HCT116 (cell line): ENCODE measurements at regions not wholly inside any gene's neighbourhood (a gene's known extent, or its start where the extent isn't known, plus 50 kb on each side); places are given as distances from the start of the nearest gene placed in this dataset.

ENCODE experiments used
- ATAC-seq: fragments of 200-7000 bp; cut with Tn5 transposase; 2 replicates; pipeline ENCODE4 v1.9.1; 2020; ENCODE audit warnings: mild to moderate bottlenecking, moderate library complexity
- BruUV-seq: library from RNA; stranded (reverse); fragments of 400-500 nt; replicated peaks from 2 replicates; lab custom pipeline; 2021; lab: Mats Ljungman, UMichigan
- CTCF ChIA-PET: fragments of 300-600 bp; sonication (Branson Sonifier 250); formaldehyde crosslinking; loops from one replicate; lab custom pipeline; 2021; ENCODE audit warnings: antibody characterized with exemption; lab: Charles Lee
- POLR2A ChIA-PET: fragments of 300-600, 350-600 bp; sonication (Branson Sonifier 250); formaldehyde crosslinking; loops from one replicate; lab custom pipeline; 2021; ENCODE audit warnings: antibody characterized with exemption; lab: Charles Lee
- RAD21 ChIA-PET, 2 experiments: fragments of 300-600 bp; sonication (Branson Sonifier 250); formaldehyde crosslinking; loops; one replicate each; lab custom pipeline; 2023; ENCODE audit warnings: low total read pairs in 2 of 2; ENCODE audit not compliant: uncharacterized antibody in 2 of 2, unreplicated experiment in 2 of 2, low non-redundant PET in 1 of 2; lab: Charles Lee
- DNase-seq: peaks from one replicate; pipeline ENCODE4 v3.0.0-alpha.2; 2010; ENCODE audit warnings: low read depth, low spot score
- H2AFZ ChIP-seq: fragments of 200-600 bp; shearing (Covaris generic), sonication (generic); 2 replicates; pipeline ENCODE4 v1.6.1; 2017; ENCODE audit warnings: low read depth, mixed run types, mixed read lengths, antibody characterized with exemption, low read length; ENCODE audit not compliant: poor library complexity, severe bottlenecking
- H3K27ac ChIP-seq: 2 replicates; pipeline ENCODE4 v1.5.1; 2012; ENCODE audit warnings: low read depth, low read length
- H3K27me3 ChIP-seq: fragments of 200-600 bp; sonication (generic); 2 replicates; pipeline ENCODE4 v1.6.1; 2016; ENCODE audit warnings: mixed run types, low read length, mixed read lengths; ENCODE audit not compliant: insufficient read depth
- H3K36me3 ChIP-seq, 2 experiments: fragments of 200-500 bp in 1 of 2; fragments of 200-600 bp in 1 of 2; sonication (Bioruptor generic) in 1 of 2; sonication (generic) in 1 of 2; 2 replicates each; pipeline versions ENCODE4 v1.5.1 to v1.6.1; 2014 to 2016; ENCODE audit warnings: low read length in 2 of 2, inconsistent platforms in 1 of 2, mixed read lengths in 1 of 2, mixed run types in 1 of 2; ENCODE audit not compliant: insufficient read depth in 2 of 2, control insufficient read depth in 1 of 2
- H3K4me1 ChIP-seq, 2 experiments: fragments of 200-600 bp in 1 of 2; sonication (generic) in 1 of 2; 2 replicates each; pipeline versions ENCODE4 v1.5.1 to v1.6.1; 2012 to 2017; ENCODE audit warnings: low read length in 2 of 2, inconsistent platforms in 1 of 2, mild to moderate bottlenecking in 1 of 2, mixed read lengths in 1 of 2, mixed run types in 1 of 2, moderate library complexity in 1 of 2; ENCODE audit not compliant: insufficient read depth in 2 of 2, control insufficient read depth in 1 of 2
- H3K4me2 ChIP-seq: fragments of 200-600 bp; sonication (generic); 2 replicates; pipeline ENCODE4 v1.6.1; 2017; ENCODE audit warnings: mixed run types, low read length, mixed read lengths
- H3K4me3 ChIP-seq, 2 experiments: fragments of 200-600 bp in 1 of 2; sonication (generic) in 1 of 2; replicated peaks in 1 of 2; 2 replicates each; pipeline ENCODE4 v1.5.1; 2011 to 2016; ENCODE audit warnings: low read length in 2 of 2, control low read depth in 1 of 2, low read depth in 1 of 2, mild to moderate bottlenecking in 1 of 2, mixed read lengths in 1 of 2, mixed run types in 1 of 2
- H3K79me2 ChIP-seq: fragments of 200-600 bp; sonication (generic); 2 replicates; pipeline ENCODE4 v1.6.1; 2017; ENCODE audit warnings: mild to moderate bottlenecking, mixed run types, low read length, moderate library complexity, mixed read lengths; ENCODE audit not compliant: insufficient read depth
- H3K9ac ChIP-seq: fragments of 200-600 bp; sonication (generic); 2 replicates; pipeline ENCODE4 v1.6.1; 2016; ENCODE audit warnings: low read length, mixed read lengths
- H3K9me2 ChIP-seq: fragments of 200-600 bp; sonication (generic), shearing (Covaris generic); 2 replicates; pipeline ENCODE4 v1.6.1; 2017; ENCODE audit warnings: mixed run types, mild to moderate bottlenecking, moderate library complexity; ENCODE audit not compliant: insufficient read depth
- H3K9me3 ChIP-seq, 2 experiments: fragments of 200-500 bp in 1 of 2; fragments of 200-600 bp in 1 of 2; sonication (Bioruptor generic) in 1 of 2; sonication (generic) in 1 of 2; 2 replicates each; pipeline ENCODE4 v1.6.1; 2014 to 2017; ENCODE audit warnings: low read length in 2 of 2, mixed read lengths in 2 of 2, inconsistent platforms in 1 of 2, low read depth in 1 of 2, mild to moderate bottlenecking in 1 of 2, mixed run types in 1 of 2, moderate library complexity in 1 of 2; ENCODE audit not compliant: control insufficient read depth in 1 of 2, insufficient read depth in 1 of 2
- H4K20me1 ChIP-seq: fragments of 200-600 bp; sonication (generic), shearing (Covaris generic); 2 replicates; pipeline ENCODE4 v1.6.1; 2017; ENCODE audit warnings: mixed run types, mild to moderate bottlenecking, moderate library complexity; ENCODE audit not compliant: insufficient read depth
- CEBPB ChIP-seq: IDR thresholded peaks from 2 replicates; pipeline ENCODE4 v1.6.1; 2012; ENCODE audit warnings: low read depth
- CTCF ChIP-seq, 3 experiments: fragments of 200-600 bp in 1 of 3; sonication (generic) in 1 of 3; IDR thresholded peaks in 2 of 3; conservative IDR thresholded peaks in 1 of 3; 2 replicates each; pipeline ENCODE4 v1.5.1; 2012 to 2017; ENCODE audit warnings: low read depth in 2 of 3, low read length in 2 of 3, antibody characterized with exemption in 1 of 3, borderline replicate concordance in 1 of 3, control low read depth in 1 of 3, mild to moderate bottlenecking in 1 of 3, mixed read lengths in 1 of 3, mixed run types in 1 of 3, moderate library complexity in 1 of 3; ENCODE audit not compliant: insufficient read depth in 1 of 3
- EZH2 ChIP-seq: fragments of 200-600 bp; sonication (generic); IDR thresholded peaks from 2 replicates; pipeline ENCODE4 v1.6.1; 2017; ENCODE audit warnings: antibody characterized with exemption, mixed run types
- EZH2phosphoT487 ChIP-seq: fragments of 200-600 bp; IDR thresholded peaks from 2 replicates; pipeline ENCODE4 v1.6.1; 2018; ENCODE audit warnings: antibody characterized with exemption, borderline replicate concordance
- JUND ChIP-seq: IDR thresholded peaks from 2 replicates; pipeline ENCODE4 v1.6.1; 2012
- POLR2AphosphoS5 ChIP-seq: IDR thresholded peaks from 2 replicates; pipeline ENCODE4 v1.6.1; 2011; ENCODE audit warnings: mild to moderate bottlenecking, low read depth, low read length, moderate library complexity
- RAD21 ChIP-seq: IDR thresholded peaks from 2 replicates; pipeline ENCODE4 v1.6.1; 2012; ENCODE audit warnings: low read depth, mild to moderate bottlenecking
- REST ChIP-seq: IDR thresholded peaks from 2 replicates; pipeline ENCODE4 v1.6.1; 2012; ENCODE audit warnings: low read depth
- SIN3A ChIP-seq: IDR thresholded peaks from 2 replicates; pipeline ENCODE4 v1.6.1; 2012; ENCODE audit warnings: low read depth
- SP1 ChIP-seq: IDR thresholded peaks from 2 replicates; pipeline ENCODE4 v1.6.1; 2012; ENCODE audit warnings: low read depth
- YY1 ChIP-seq: IDR thresholded peaks from 2 replicates; pipeline ENCODE4 v1.6.1; 2011; ENCODE audit warnings: low read length, low read depth, moderate library complexity, mild to moderate bottlenecking; ENCODE audit not compliant: insufficient replicate concordance; ENCODE audit errors: extremely low read depth
- ZNF274 ChIP-seq: fragments of 200-500 bp; sonication (Bioruptor generic); IDR thresholded peaks from 2 replicates; pipeline ENCODE4 v1.6.1; 2014; ENCODE audit warnings: mild to moderate bottlenecking, low read depth, low read length, inconsistent platforms
- intact Hi-C: fragments of 100-400 bp; cut with micrococcal nuclease; formaldehyde crosslinking; loops from 2 replicates; pipeline ENCODE4 v1.10.0; 2022

GRCh38 chr16:79790854-79791253, 190.3 kb upstream of the MAF start:
- POLR2A ChIA-PET: no interaction called here
- BruUV-seq: no TSS peak
- no peak for DNase-seq

More at GRCh38 chr16:79790854-79791253, 190.3 kb upstream of the MAF start:
- ChIA-PET RAD21 (no interaction called here), CTCF (no interaction called here)
- no peak overlapping the region for H3K9ac ChIP-seq
- no peak for ATAC-seq
- no peaks in the 10 kb centered on the region for H3K9me2 ChIP-seq
- no peak overlapping the region for H3K4me3 ChIP-seq
- H3K9me3 ChIP-seq: peaks cover 70 to 75% of the 10 kb centered on the region in 2 experiments
- no peaks in the 10 kb centered on the region for H3K36me3 ChIP-seq
- intact Hi-C loops: no loop called here
- no peak overlapping the region for H2AFZ ChIP-seq
- no peak overlapping the region for H3K4me2 ChIP-seq
- no peaks in the 10 kb centered on the region for H3K4me1 ChIP-seq
- no peaks in the 10 kb centered on the region for H3K27me3 ChIP-seq
- no peaks in the 10 kb centered on the region for H4K20me1 ChIP-seq
- no peaks in the 10 kb centered on the region for H3K79me2 ChIP-seq
- no peak overlapping the region for H3K27ac ChIP-seq
- TF ChIP-seq SIN3A (no peak), RAD21 (no peak), CTCF (IDR thresholded peaks at IDR 0.05 in 2 of 3, conservative IDR thresholded peaks at IDR 0.05 in 1 of 3; ENCODE audit: borderline replicate concordance in 1 of 3, insufficient read depth in 1 of 3, low read depth in 2 of 3, low read length in 2 of 3) (no peak), JUND (no peak), EZH2phosphoT487 (no peak), EZH2 (no peak), ZNF274 (no peak), POLR2AphosphoS5 (no peak), CEBPB (no peak), YY1 (no peak), REST (no peak), SP1 (no peak)
